ENCODE measurements at regions not wholly inside any gene's neighbourhood (a gene's known extent, or its start where the extent isn't known, plus 50 kb on each side); places are given as distances from the start of the nearest gene placed in this dataset.

GRCh38 chrX:139200793-139201192 is 329.7 kb upstream of the F9 start (continued):
- TF ChIP-seq AFF4 (CRISPR knock-in tag; IDR thresholded peaks at IDR 0.05) (no peak), ADNP (CRISPR knock-in tag; IDR thresholded peaks at IDR 0.05) (no peak), ZBTB21 (CRISPR knock-in tag; IDR thresholded peaks at IDR 0.05) (no peak), PTBP1 (IDR thresholded peaks at IDR 0.05; ENCODE audit: low read depth, low read length, poor library complexity, severe bottlenecking) (no peak), ATRX (CRISPR knock-in tag; IDR thresholded peaks at IDR 0.05; ENCODE audit: borderline replicate concordance) (no peak), TEAD3 (CRISPR knock-in tag; optimal IDR thresholded peaks at IDR 0.05; ENCODE audit: borderline replicate concordance) (no peak), SRSF9 (IDR thresholded peaks at IDR 0.05; ENCODE audit: borderline replicate concordance, insufficient read depth, low read depth, low read length, poor library complexity, severe bottlenecking) (no peak), ATF2 (CRISPR knock-in tag; IDR thresholded peaks at IDR 0.05) (no peak)

GRCh38 chrX:139200346-139200745 is 330.2 kb upstream of the F9 start:
- WGBS (ENCODE audit: low lambda C conversion rate), result 0% methylated on average over 1 of the region's 2 CpGs
- H3K36me3 ChIP-seq (replicated peaks in 1 of 2; ENCODE audit: control insufficient read depth in 1 of 2, insufficient read depth in 2 of 2, low read length in 2 of 2), result no peaks in the 10 kb centered on the region
- H3K4me3 ChIP-seq (replicated peaks in 1 of 3; ENCODE audit: insufficient read depth in 1 of 3, low read depth in 2 of 3, low read length in 3 of 3), result no peak overlapping the region
- FAIRE-seq (no peak), ATAC-seq (no peak), DNase-seq (ENCODE audit: low spot score) (no peak)
- ChIA-PET CTCF (ENCODE audit: low intra/inter-chr PET ratio, low total read pairs) (no interaction called here), POLR2A (no interaction called here)
- BruUV-seq (replicated peaks), result no TSS peak
- H3K4me1 ChIP-seq (ENCODE audit: insufficient read depth, low read length), result no peaks in the 10 kb centered on the region
- in situ Hi-C loops (cut with HindIII; ENCODE audit: extremely low pct_ligation_motif_present, low pct_unique_long_range_greater_than_20kb), result no loop called here
- H4K20me1 ChIP-seq (ENCODE audit: insufficient read depth, low read length), result no peaks in the 10 kb centered on the region
- no peaks in the 10 kb centered on the region for H3K9me3 ChIP-seq (ENCODE audit: low read length)
- no peak overlapping the region for H2AFZ ChIP-seq (ENCODE audit: low read length)
- H3K27ac ChIP-seq (ENCODE audit: extremely low read length, insufficient read depth, low read length), result no peak overlapping the region
- intact Hi-C loops (cut with micrococcal nuclease; ENCODE audit: unreplicated experiment), result no loop called here
- H3K9ac ChIP-seq (ENCODE audit: insufficient read depth, low read depth, low read length), result no peak overlapping the region
- no peaks in the 10 kb centered on the region for H3K79me2 ChIP-seq (ENCODE audit: insufficient read depth, low read length)
- H3K4me2 ChIP-seq (ENCODE audit: low read depth, low read length), result no peak overlapping the region
- H3K27me3 ChIP-seq (ENCODE audit: control insufficient read depth in 1 of 2, insufficient read depth in 2 of 2, low read length in 2 of 2), result no peaks in the 10 kb centered on the region; a peak in 1 of 5 replicates
- TF ChIP-seq ZBTB7B (CRISPR knock-in tag; IDR thresholded peaks at IDR 0.05) (no peak), DPF2 (CRISPR knock-in tag; IDR thresholded peaks at IDR 0.05; ENCODE audit: borderline replicate concordance, low read depth) (no peak), ZNF292 (CRISPR knock-in tag; IDR thresholded peaks at IDR 0.05; ENCODE audit: borderline replicate concordance, low read depth) (no peak), DRAP1 (CRISPR knock-in tag; IDR thresholded peaks at IDR 0.05) (no peak), NR0B2 (CRISPR knock-in tag; IDR thresholded peaks at IDR 0.05) (no peak), ZNF10 (CRISPR knock-in tag; IDR thresholded peaks at IDR 0.05; ENCODE audit: borderline replicate concordance, low read depth) (no peak), SATB2 (CRISPR knock-in tag; IDR thresholded peaks at IDR 0.05) (no peak), IKZF4 (CRISPR knock-in tag; IDR thresholded peaks at IDR 0.05; ENCODE audit: borderline replicate concordance, low read depth, not compliant biosample characterization) (no peak), HMG20B (CRISPR knock-in tag; conservative IDR thresholded peaks at IDR 0.05) (no peak), SP4 (CRISPR knock-in tag; IDR thresholded peaks at IDR 0.05) (no peak), HNF4A (CRISPR knock-in tag; IDR thresholded peaks at IDR 0.05) (no peak), NCOR1 (IDR thresholded peaks at IDR 0.05; ENCODE audit: borderline replicate concordance, low read length) (no peak)

Measured in HepG2 (cell line).